ENCODE measurements at regions not wholly inside any gene's neighbourhood (a gene's known extent, or its start where the extent isn't known, plus 50 kb on each side); places are given as distances from the start of the nearest gene placed in this dataset.

- no peak for TF ChIP-seq ZNF121 (tag by site-specific recombination; IDR thresholded peaks at IDR 0.05)
- TF ChIP-seq, protein P1, sequence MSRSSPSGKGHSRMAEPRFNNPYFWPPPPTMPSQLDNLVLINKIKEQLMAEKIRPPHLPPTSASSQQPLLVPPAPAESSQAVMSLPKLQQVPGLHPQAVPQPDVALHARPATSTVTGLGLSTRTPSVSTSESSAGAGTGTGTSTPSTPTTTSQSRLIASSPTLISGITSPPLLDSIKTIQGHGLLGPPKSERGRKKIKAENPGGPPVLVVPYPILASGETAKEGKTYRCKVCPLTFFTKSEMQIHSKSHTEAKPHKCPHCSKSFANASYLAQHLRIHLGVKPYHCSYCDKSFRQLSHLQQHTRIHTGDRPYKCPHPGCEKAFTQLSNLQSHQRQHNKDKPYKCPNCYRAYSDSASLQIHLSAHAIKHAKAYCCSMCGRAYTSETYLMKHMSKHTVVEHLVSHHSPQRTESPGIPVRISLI (tag by site-specific recombination; IDR thresholded peaks at IDR 0.05), result no peak
- TF ChIP-seq, protein P2, sequence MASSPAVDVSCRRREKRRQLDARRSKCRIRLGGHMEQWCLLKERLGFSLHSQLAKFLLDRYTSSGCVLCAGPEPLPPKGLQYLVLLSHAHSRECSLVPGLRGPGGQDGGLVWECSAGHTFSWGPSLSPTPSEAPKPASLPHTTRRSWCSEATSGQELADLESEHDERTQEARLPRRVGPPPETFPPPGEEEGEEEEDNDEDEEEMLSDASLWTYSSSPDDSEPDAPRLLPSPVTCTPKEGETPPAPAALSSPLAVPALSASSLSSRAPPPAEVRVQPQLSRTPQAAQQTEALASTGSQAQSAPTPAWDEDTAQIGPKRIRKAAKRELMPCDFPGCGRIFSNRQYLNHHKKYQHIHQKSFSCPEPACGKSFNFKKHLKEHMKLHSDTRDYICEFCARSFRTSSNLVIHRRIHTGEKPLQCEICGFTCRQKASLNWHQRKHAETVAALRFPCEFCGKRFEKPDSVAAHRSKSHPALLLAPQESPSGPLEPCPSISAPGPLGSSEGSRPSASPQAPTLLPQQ (tag by site-specific recombination; IDR thresholded peaks at IDR 0.05), result no peak
- no peak for TF ChIP-seq ZNF529 (tag by site-specific recombination; IDR thresholded peaks at IDR 0.05; ENCODE audit: insufficient replicate concordance)
- TF ChIP-seq ZNF514 (tag by site-specific recombination; IDR thresholded peaks at IDR 0.05), result no peak
- TF ChIP-seq ZFP69B (tag by site-specific recombination; IDR thresholded peaks at IDR 0.05), result no peak
- TF ChIP-seq ZNF266 (tag by site-specific recombination; IDR thresholded peaks at IDR 0.05; ENCODE audit: low read depth), result no peak
- no peak for TF ChIP-seq ZNF146 (tag by site-specific recombination; IDR thresholded peaks at IDR 0.05)
- no peak for TF ChIP-seq ZNF292 (tag by site-specific recombination; IDR thresholded peaks at IDR 0.05; ENCODE audit: borderline replicate concordance, low read depth)
- no peak for TF ChIP-seq ZNF48 (tag by site-specific recombination; IDR thresholded peaks at IDR 0.05)
- no peak for TF ChIP-seq ZNF280D (tag by site-specific recombination; IDR thresholded peaks at IDR 0.05)
- no peak for TF ChIP-seq ZNF112 (tag by site-specific recombination; IDR thresholded peaks at IDR 0.05)
- TF ChIP-seq KLF16 (tag by site-specific recombination; IDR thresholded peaks at IDR 0.05), result no peak
- TF ChIP-seq ZNF148 (tag by site-specific recombination; IDR thresholded peaks at IDR 0.05; ENCODE audit: borderline replicate concordance), result no peak
- TF ChIP-seq EGR2 (tag by site-specific recombination; IDR thresholded peaks at IDR 0.05; ENCODE audit: low read depth), result no peak
- no peak for TF ChIP-seq ZNF843 (tag by site-specific recombination; IDR thresholded peaks at IDR 0.05)
- Histone ChIP-seq H3K27ac (ENCODE audit: extremely low read depth, low read depth, low read length) (no peak overlapping the region), H3K9me3 (ENCODE audit: control insufficient read depth, insufficient read depth, low read depth, low read length) (no peaks in the 10 kb centered on the region), H3K4me3 (ENCODE audit: low read depth, low read length) (no peak overlapping the region), H3K4me1 (ENCODE audit: control insufficient read depth, insufficient read depth, low read length) (no peaks in the 10 kb centered on the region), H3K36me3 (ENCODE audit: control insufficient read depth in 2 of 2, insufficient read depth in 1 of 2, low read length in 2 of 2) (no peaks in the 10 kb centered on the region)
- POLR2A ChIA-PET, result no interaction called here
- CTCF ChIA-PET, result no interaction called here
Observed at GRCh38 chr4:189784651-189785050, 156.0 kb upstream of the FRG1 start.

DNA sequence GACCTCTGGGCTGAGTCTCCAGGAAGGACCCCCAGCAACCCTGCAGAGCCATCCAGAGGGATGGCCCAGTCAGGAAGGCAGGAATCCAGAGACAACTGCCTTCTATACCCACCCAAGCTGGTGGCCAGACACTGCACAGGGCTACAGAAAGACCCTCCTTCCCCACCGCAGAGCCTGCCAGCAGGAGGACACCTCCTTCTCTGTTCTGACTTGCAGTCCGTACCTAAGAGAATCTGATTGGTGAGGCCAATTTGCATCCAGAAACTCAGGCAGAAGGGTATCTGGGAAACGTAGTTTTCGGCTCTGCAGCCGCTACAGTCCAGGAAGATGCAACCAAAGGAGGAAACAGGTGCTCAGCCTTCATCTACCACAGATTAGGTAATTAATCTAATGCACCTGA, 155.4 kb upstream of the FRG1 start:
- H3K9me3 ChIP-seq (ENCODE audit: control insufficient read depth, insufficient read depth, low read depth, low read length), result no peaks in the 10 kb centered on the region
- no peaks in the 10 kb centered on the region for H3K36me3 ChIP-seq (ENCODE audit: control insufficient read depth in 2 of 2, insufficient read depth in 1 of 2, low read length in 2 of 2)
- no peak overlapping the region for H3K27ac ChIP-seq (ENCODE audit: extremely low read depth, low read depth, low read length)
- H3K4me1 ChIP-seq (ENCODE audit: control insufficient read depth, insufficient read depth, low read length), result no peaks in the 10 kb centered on the region
- POLR2A ChIA-PET, result no interaction called here
- TF ChIP-seq ZNF776 (tag by site-specific recombination; IDR thresholded peaks at IDR 0.05; ENCODE audit: borderline replicate concordance), result no peak
- TF ChIP-seq ZNF280D (tag by site-specific recombination; IDR thresholded peaks at IDR 0.05), result no peak
- no peak for TF ChIP-seq ZFP3 (tag by site-specific recombination; IDR thresholded peaks at IDR 0.05; ENCODE audit: low read depth)
- TF ChIP-seq MYNN (tag by site-specific recombination; IDR thresholded peaks at IDR 0.05; ENCODE audit: borderline replicate concordance), result no peak
- TF ChIP-seq GLI2 (tag by site-specific recombination; IDR thresholded peaks at IDR 0.05; ENCODE audit: borderline replicate concordance, low read depth), result no peak
- no peak for TF ChIP-seq ZNF610 (tag by site-specific recombination; IDR thresholded peaks at IDR 0.05; ENCODE audit: borderline replicate concordance)
- no peak overlapping the region for H3K4me3 ChIP-seq (ENCODE audit: low read depth, low read length)
- CTCF ChIA-PET, result no interaction called here
